Keratinocyte (primary cell): ENCODE measurements at regions not wholly inside any gene's neighbourhood (a gene's known extent, or its start where the extent isn't known, plus 50 kb on each side); places are given as distances from the start of the nearest gene placed in this dataset.

ENCODE experiments used
- CTCF ChIP-seq, 3 experiments: IDR thresholded peaks in 1 of 3; conservative IDR thresholded peaks in 1 of 3; optimal IDR thresholded peaks in 1 of 3; 2 replicates in 2 of 3; 3 replicates in 1 of 3; pipeline versions ENCODE3 to v1.5.1; 2011; ENCODE audit warnings: low read length in 3 of 3, mild to moderate bottlenecking in 3 of 3, moderate library complexity in 2 of 3, control low read depth in 1 of 3, inconsistent platforms in 1 of 3; ENCODE audit not compliant: insufficient read depth in 2 of 3; ENCODE audit errors: extremely low read depth in 1 of 3
- EZH2 ChIP-seq: IDR thresholded peaks from one replicate; pipeline ENCODE4 v1.6.1; 2012; ENCODE audit warnings: inconsistent platforms, mild to moderate bottlenecking, low read length, moderate library complexity

GRCh38 chr9:75455444-75455921 is 367.2 kb downstream of the OSTF1 start:
- TF ChIP-seq EZH2 (no peak), CTCF (optimal IDR thresholded peaks at IDR 0.05 in 1 of 3, IDR thresholded peaks at IDR 0.05 in 1 of 3, conservative IDR thresholded peaks at IDR 0.05 in 1 of 3; ENCODE audit: extremely low read depth in 1 of 3, insufficient read depth in 2 of 3, low read length in 3 of 3) (no peak)
